ENCODE measurements at regions not wholly inside any gene's neighbourhood (a gene's known extent, or its start where the extent isn't known, plus 50 kb on each side); places are given as distances from the start of the nearest gene placed in this dataset.
"Not testable (repeated sequence)": the region's sequence is repeated elsewhere in the genome, so short reads cannot be mapped to it uniquely, and the experiment has no call there.

DNA sequence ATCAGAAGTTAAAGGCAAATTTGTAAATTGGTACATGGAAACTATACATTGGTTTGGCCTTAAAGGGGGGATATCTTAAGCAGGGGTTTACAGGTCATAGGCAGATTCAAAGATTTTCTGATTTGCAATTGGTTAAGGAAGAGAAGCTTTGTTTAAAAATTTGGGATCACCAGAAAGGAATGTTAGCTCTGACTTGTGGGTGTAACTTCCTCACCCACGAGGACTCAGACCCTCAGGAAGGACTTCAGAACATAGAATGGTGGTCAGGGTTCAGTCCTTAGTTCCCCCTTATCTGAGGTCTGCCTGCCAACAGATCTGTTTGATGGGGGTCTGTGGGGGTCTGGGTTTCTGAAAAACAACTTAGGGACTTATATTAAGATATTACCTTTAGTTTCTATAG, 427.4 kb upstream of the DIPK2B start:
- no peak overlapping the region for H3K27ac ChIP-seq (ENCODE audit: insufficient read depth, low read length, poor library complexity, severe bottlenecking)
- H3K9me3 ChIP-seq (ENCODE audit: control insufficient read depth, low read length): no peaks in the 10 kb centered on the region
- DNase-seq: no peak
- H3K36me3 ChIP-seq (ENCODE audit: control insufficient read depth, insufficient read depth, low read length): no peaks in the 10 kb centered on the region
- no peaks in the 10 kb centered on the region for H3K4me1 ChIP-seq (ENCODE audit: control insufficient read depth, insufficient read depth, low read length, poor library complexity, severe bottlenecking)
- no peaks in the 10 kb centered on the region for H3K27me3 ChIP-seq (replicated peaks; ENCODE audit: control insufficient read depth, insufficient read depth, low read length, poor library complexity, severe bottlenecking)
- H3K4me3 ChIP-seq (ENCODE audit: insufficient read depth, low read depth, low read length, poor library complexity, severe bottlenecking): no peak overlapping the region

DNA sequence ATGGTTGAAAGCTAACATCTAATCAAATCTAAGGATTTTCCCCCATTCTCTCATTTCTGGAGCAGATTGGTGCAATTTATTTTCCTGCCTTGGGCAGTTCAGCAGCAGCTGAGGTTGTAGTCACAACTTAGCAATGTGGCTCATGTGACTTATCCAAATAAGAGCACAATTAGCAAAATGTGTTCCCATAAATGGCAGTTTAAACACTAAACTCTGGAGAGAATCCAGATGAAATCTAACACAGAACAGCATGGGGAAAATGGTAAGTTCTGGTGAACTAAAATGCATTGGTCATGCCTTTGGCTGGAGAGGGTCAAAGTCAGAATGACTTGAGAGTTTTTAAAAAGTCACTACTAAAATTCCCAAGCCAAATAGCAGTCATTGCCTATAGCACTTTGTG, 422.6 kb upstream of the DIPK2B start:
- H3K27ac ChIP-seq (ENCODE audit: insufficient read depth, low read length, poor library complexity, severe bottlenecking): no peak overlapping the region
- no peaks in the 10 kb centered on the region for H3K4me1 ChIP-seq (ENCODE audit: control insufficient read depth, insufficient read depth, low read length, poor library complexity, severe bottlenecking)
- H3K27me3 ChIP-seq (replicated peaks; ENCODE audit: control insufficient read depth, insufficient read depth, low read length, poor library complexity, severe bottlenecking): no peaks in the 10 kb centered on the region
- no peaks in the 10 kb centered on the region for H3K36me3 ChIP-seq (ENCODE audit: control insufficient read depth, insufficient read depth, low read length)
- no peaks in the 10 kb centered on the region for H3K9me3 ChIP-seq (ENCODE audit: control insufficient read depth, low read length)
- DNase-seq: no peak
- H3K4me3 ChIP-seq (ENCODE audit: insufficient read depth, low read depth, low read length, poor library complexity, severe bottlenecking): no peak overlapping the region

DNA sequence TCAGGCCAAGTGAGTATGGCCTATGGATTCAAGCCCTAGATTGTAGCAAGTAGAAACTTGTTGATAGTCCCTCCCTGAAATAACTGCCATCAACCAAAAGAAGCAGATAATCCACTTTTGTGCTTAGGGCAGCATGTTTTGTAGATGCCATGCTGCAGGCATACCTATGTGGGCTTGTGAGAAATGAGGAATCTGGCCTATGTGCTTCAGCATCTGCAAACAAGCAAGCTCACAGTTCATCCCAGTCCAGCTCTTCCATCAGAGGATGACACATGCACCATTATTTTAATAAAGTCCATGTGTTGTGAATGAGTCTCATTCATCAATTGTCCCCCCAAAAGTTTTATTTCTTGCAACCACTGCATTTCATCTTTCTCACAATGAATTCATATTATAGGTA, 421.9 kb upstream of the DIPK2B start:
- Histone ChIP-seq H3K36me3 (ENCODE audit: control insufficient read depth, insufficient read depth, low read length) (no peaks in the 10 kb centered on the region), H3K27ac (ENCODE audit: insufficient read depth, low read length, poor library complexity, severe bottlenecking) (no peak overlapping the region), H3K4me1 (ENCODE audit: control insufficient read depth, insufficient read depth, low read length, poor library complexity, severe bottlenecking) (no peaks in the 10 kb centered on the region), H3K9me3 (ENCODE audit: control insufficient read depth, low read length) (no peaks in the 10 kb centered on the region), H3K4me3 (ENCODE audit: insufficient read depth, low read depth, low read length, poor library complexity, severe bottlenecking) (no peak overlapping the region), H3K27me3 (replicated peaks; ENCODE audit: control insufficient read depth, insufficient read depth, low read length, poor library complexity, severe bottlenecking) (no peaks in the 10 kb centered on the region)
- DNase-seq: no peak

DNA sequence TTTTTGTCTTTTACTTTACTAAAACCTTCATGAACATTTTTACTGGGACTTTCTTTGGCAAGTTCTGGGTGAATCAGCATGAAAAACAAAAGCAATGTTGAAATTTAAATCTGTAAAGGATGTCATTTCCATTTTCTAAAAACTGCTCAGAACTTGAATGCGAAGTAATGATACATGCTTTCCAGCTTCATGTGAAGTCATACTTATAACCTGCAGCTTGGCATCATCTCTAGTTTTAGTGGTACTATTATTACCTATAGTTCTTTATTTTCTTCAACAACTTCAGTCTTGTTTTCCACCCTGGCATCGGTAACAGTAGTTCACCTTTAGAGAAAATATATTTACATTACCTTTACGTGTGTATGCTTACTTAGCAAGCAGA, 421.4 kb upstream of the DIPK2B start:
- no peak overlapping the region for H3K27ac ChIP-seq (ENCODE audit: insufficient read depth, low read length, poor library complexity, severe bottlenecking)
- no peaks in the 10 kb centered on the region for H3K9me3 ChIP-seq (ENCODE audit: control insufficient read depth, low read length)
- no peak overlapping the region for H3K4me3 ChIP-seq (ENCODE audit: insufficient read depth, low read depth, low read length, poor library complexity, severe bottlenecking)
- H3K36me3 ChIP-seq (ENCODE audit: control insufficient read depth, insufficient read depth, low read length): no peaks in the 10 kb centered on the region
- no peaks in the 10 kb centered on the region for H3K4me1 ChIP-seq (ENCODE audit: control insufficient read depth, insufficient read depth, low read length, poor library complexity, severe bottlenecking)
- H3K27me3 ChIP-seq (replicated peaks; ENCODE audit: control insufficient read depth, insufficient read depth, low read length, poor library complexity, severe bottlenecking): no peaks in the 10 kb centered on the region
- no peak for DNase-seq

DNA sequence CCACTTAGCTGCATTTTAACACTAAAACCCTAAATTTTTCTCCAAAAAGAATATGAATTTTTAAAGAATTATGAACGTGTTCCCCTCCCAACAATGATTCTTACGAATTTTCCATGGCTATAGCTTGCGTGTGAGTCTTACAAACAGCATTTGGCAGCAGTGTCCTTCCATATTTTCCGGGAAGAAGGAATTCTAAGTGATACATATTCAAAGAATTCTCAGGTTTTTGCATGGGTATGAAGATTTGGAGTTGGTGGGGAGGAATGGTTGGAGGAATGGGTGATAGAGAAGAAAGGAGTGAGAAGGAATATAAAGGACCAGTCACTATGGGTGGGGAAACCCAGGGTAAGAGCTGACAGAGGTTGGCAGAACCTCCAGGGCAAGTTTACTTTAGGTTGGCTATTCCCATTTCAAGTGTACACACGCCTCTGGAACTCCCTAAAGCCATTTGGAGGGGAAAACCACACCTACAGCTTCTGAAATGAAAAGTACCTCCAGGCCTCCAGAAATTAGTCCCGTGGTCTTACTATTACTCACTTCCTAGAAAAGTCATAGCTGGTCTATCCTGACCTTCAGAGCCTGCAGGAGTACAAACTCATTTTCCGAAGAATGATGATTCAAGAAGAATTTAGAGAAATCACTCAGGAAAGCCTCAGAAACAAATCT, 420.8 kb upstream of the DIPK2B start:
- no peak for DNase-seq
- no peak overlapping the region for H3K4me3 ChIP-seq (ENCODE audit: insufficient read depth, low read depth, low read length, poor library complexity, severe bottlenecking)
- H3K9me3 ChIP-seq (ENCODE audit: control insufficient read depth, low read length): no peaks in the 10 kb centered on the region
- no peaks in the 10 kb centered on the region for H3K4me1 ChIP-seq (ENCODE audit: control insufficient read depth, insufficient read depth, low read length, poor library complexity, severe bottlenecking)
- H3K27me3 ChIP-seq (replicated peaks; ENCODE audit: control insufficient read depth, insufficient read depth, low read length, poor library complexity, severe bottlenecking): no peaks in the 10 kb centered on the region
- no peak overlapping the region for H3K27ac ChIP-seq (ENCODE audit: insufficient read depth, low read length, poor library complexity, severe bottlenecking)
- no peaks in the 10 kb centered on the region for H3K36me3 ChIP-seq (ENCODE audit: control insufficient read depth, insufficient read depth, low read length)

DNA sequence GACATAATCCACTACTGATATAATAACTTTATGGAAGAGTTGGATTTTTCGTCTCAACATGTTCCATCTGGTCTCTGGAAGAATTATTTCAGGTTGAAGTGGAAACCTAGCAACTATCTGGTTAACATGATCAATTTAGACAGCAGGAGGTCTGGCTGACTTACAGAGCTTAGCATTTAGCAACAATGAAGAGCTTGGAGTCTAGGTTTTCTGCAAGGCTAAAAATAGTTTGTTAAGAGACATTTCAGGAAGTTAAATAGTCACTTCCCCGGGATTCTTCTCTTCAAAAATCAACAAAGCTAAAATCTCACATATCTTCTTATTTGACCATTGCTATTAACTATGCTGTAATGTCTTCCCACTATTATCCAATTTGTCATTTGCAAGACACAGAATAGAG, 418.6 kb upstream of the DIPK2B start:
- no peaks in the 10 kb centered on the region for H3K27me3 ChIP-seq (replicated peaks; ENCODE audit: control insufficient read depth, insufficient read depth, low read length, poor library complexity, severe bottlenecking)
- H3K4me3 ChIP-seq (ENCODE audit: insufficient read depth, low read depth, low read length, poor library complexity, severe bottlenecking): no peak overlapping the region
- H3K9me3 ChIP-seq (ENCODE audit: control insufficient read depth, low read length): no peaks in the 10 kb centered on the region
- no peaks in the 10 kb centered on the region for H3K4me1 ChIP-seq (ENCODE audit: control insufficient read depth, insufficient read depth, low read length, poor library complexity, severe bottlenecking)
- no peaks in the 10 kb centered on the region for H3K36me3 ChIP-seq (ENCODE audit: control insufficient read depth, insufficient read depth, low read length)
- DNase-seq: no peak
- H3K27ac ChIP-seq (ENCODE audit: insufficient read depth, low read length, poor library complexity, severe bottlenecking): no peak overlapping the region

DNA sequence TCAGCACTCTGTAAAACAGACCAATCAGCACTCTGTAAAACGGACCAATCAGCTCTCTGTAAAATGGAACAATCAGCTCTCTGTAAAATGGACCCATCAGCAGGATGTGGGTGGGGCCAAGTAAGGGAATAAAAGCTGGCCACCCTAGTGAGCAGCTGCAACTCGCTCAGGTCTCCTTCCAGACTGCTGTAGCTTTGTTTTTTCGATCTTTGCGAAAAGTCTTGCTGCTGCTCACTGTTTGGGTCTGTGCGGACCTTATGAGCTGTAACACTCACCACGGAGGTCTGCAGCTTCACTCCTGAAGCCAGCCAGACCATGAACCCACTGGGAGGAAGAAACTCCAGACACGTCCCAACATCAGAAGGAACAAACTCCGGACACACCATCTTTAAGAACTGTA, 414.9 kb upstream of the DIPK2B start:
- H3K4me1 ChIP-seq (ENCODE audit: control insufficient read depth, insufficient read depth, low read length, poor library complexity, severe bottlenecking); H3K27me3 ChIP-seq (replicated peaks; ENCODE audit: control insufficient read depth, insufficient read depth, low read length, poor library complexity, severe bottlenecking); DNase-seq; H3K9me3 ChIP-seq (ENCODE audit: control insufficient read depth, low read length); H3K27ac ChIP-seq (ENCODE audit: insufficient read depth, low read length, poor library complexity, severe bottlenecking); H3K4me3 ChIP-seq (ENCODE audit: insufficient read depth, low read depth, low read length, poor library complexity, severe bottlenecking); H3K36me3 ChIP-seq (ENCODE audit: control insufficient read depth, insufficient read depth, low read length): not testable (repeated sequence)

DNA sequence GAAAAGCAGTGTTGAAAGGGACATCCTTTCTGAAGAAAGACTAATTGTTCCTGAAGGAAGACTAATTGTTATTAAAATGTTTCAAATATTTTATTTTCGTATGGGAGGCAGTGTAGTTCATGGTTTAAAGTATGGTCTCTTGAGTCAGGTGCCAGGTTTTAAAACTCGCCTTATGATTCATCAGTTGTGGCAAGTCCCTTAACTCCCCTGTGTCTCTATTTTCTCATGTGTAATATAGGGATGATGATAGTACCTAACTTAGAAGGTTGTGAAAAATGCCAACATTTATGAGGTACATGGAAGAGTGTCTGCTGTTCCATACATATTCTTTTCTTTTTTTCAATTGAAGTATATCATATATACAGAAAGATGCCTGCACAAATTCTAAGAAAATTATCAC, 414.2 kb upstream of the DIPK2B start:
- H3K9me3 ChIP-seq (ENCODE audit: control insufficient read depth, low read length): no peaks in the 10 kb centered on the region
- H3K36me3 ChIP-seq (ENCODE audit: control insufficient read depth, insufficient read depth, low read length): no peaks in the 10 kb centered on the region
- H3K4me3 ChIP-seq (ENCODE audit: insufficient read depth, low read depth, low read length, poor library complexity, severe bottlenecking): no peak overlapping the region
- no peak for DNase-seq
- H3K4me1 ChIP-seq (ENCODE audit: control insufficient read depth, insufficient read depth, low read length, poor library complexity, severe bottlenecking): no peaks in the 10 kb centered on the region
- no peak overlapping the region for H3K27ac ChIP-seq (ENCODE audit: insufficient read depth, low read length, poor library complexity, severe bottlenecking)
- no peaks in the 10 kb centered on the region for H3K27me3 ChIP-seq (replicated peaks; ENCODE audit: control insufficient read depth, insufficient read depth, low read length, poor library complexity, severe bottlenecking)

DNA sequence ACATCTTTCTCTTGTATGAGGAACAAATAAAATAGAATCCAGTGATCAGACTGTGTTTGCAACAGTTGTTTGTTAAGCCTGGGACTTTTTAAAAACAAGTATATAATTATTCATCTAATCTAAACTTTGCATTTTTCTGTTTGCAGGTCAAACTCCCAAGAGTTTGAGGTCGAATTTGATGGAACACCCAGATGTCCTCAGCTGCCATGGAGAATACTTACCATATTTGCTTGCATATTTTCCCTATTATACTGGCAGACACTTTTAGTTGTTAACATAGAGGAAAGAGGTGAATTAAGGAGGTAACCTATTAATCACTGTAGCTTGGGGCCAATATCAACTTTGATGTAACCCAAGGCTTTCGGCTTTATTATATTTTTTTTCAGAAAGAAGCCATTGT, 401.5 kb upstream of the DIPK2B start:
- Histone ChIP-seq H3K4me3 (ENCODE audit: insufficient read depth, low read depth, low read length, poor library complexity, severe bottlenecking) (no peak overlapping the region), H3K4me1 (ENCODE audit: control insufficient read depth, insufficient read depth, low read length, poor library complexity, severe bottlenecking) (no peaks in the 10 kb centered on the region), H3K9me3 (ENCODE audit: control insufficient read depth, low read length) (no peaks in the 10 kb centered on the region), H3K27ac (ENCODE audit: insufficient read depth, low read length, poor library complexity, severe bottlenecking) (no peak overlapping the region), H3K36me3 (ENCODE audit: control insufficient read depth, insufficient read depth, low read length) (no peaks in the 10 kb centered on the region), H3K27me3 (replicated peaks; ENCODE audit: control insufficient read depth, insufficient read depth, low read length, poor library complexity, severe bottlenecking) (no peaks in the 10 kb centered on the region)
- no peak for DNase-seq

DNA sequence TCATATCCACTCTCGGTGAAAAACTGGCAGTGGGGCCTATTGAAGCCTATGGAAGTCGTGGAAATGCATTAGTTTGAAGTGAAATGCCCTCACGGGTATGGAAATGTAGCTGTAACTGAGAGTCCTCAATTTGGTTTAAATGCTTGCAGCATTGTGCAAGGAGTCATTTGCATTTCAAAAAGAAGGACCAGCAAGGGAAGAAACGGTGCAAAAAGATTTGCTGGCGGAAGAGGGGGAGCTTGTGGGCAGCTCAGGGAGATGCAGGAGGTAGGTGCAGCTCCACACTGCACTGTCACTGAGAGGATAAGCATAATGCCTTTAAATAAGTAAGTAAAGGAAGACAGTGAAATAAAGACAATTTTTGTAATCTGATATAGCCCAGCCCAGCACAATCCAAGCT, 400.4 kb upstream of the DIPK2B start:
- Histone ChIP-seq H3K9me3 (ENCODE audit: control insufficient read depth, low read length) (no peaks in the 10 kb centered on the region), H3K4me1 (ENCODE audit: control insufficient read depth, insufficient read depth, low read length, poor library complexity, severe bottlenecking) (no peaks in the 10 kb centered on the region), H3K4me3 (ENCODE audit: insufficient read depth, low read depth, low read length, poor library complexity, severe bottlenecking) (no peak overlapping the region), H3K27me3 (replicated peaks; ENCODE audit: control insufficient read depth, insufficient read depth, low read length, poor library complexity, severe bottlenecking) (no peaks in the 10 kb centered on the region), H3K27ac (ENCODE audit: insufficient read depth, low read length, poor library complexity, severe bottlenecking) (no peak overlapping the region), H3K36me3 (ENCODE audit: control insufficient read depth, insufficient read depth, low read length) (no peaks in the 10 kb centered on the region)
- no peak for DNase-seq

DNA sequence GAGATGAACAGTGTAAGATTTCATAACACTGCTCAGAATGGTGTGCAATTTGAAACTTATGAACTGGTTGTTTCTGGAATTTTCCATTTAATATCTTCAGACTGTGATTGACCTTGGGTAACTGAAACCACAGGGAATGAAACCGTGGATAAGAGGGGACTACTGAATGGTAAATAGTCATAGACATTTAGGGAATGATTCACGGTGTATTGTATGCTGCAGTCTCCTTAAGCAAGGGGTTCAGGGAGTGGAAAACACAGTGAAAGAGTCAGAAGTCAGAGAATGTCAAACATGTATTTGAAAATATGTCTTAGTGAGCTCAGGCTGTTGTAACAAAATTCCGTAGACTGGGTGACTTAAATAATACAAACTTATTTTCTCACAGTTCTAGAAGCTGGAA, 398.2 kb upstream of the DIPK2B start:
- no peak overlapping the region for H3K27ac ChIP-seq (ENCODE audit: insufficient read depth, low read length, poor library complexity, severe bottlenecking)
- H3K4me1 ChIP-seq (ENCODE audit: control insufficient read depth, insufficient read depth, low read length, poor library complexity, severe bottlenecking): no peaks in the 10 kb centered on the region
- DNase-seq: no peak
- H3K27me3 ChIP-seq (replicated peaks; ENCODE audit: control insufficient read depth, insufficient read depth, low read length, poor library complexity, severe bottlenecking): no peaks in the 10 kb centered on the region
- no peaks in the 10 kb centered on the region for H3K36me3 ChIP-seq (ENCODE audit: control insufficient read depth, insufficient read depth, low read length)
- no peaks in the 10 kb centered on the region for H3K9me3 ChIP-seq (ENCODE audit: control insufficient read depth, low read length)
- no peak overlapping the region for H3K4me3 ChIP-seq (ENCODE audit: insufficient read depth, low read depth, low read length, poor library complexity, severe bottlenecking)

Measured in effector memory CD4-positive, alpha-beta T cell (primary cell).